Karpas-422 (cell line): ENCODE measurements at regions not wholly inside any gene's neighbourhood (a gene's known extent, or its start where the extent isn't known, plus 50 kb on each side); places are given as distances from the start of the nearest gene placed in this dataset.

Experiments
- DNase-seq: peaks from one replicate; pipeline ENCODE4 v3.0.0-alpha.2; 2015
- H2AFZ ChIP-seq: fragments of 200-600 bp; sonication (generic); 2 replicates; pipeline ENCODE4 v1.6.1; 2014; ENCODE audit warnings: antibody characterized with exemption, low read length, mixed read lengths
- H3K27ac ChIP-seq: fragments of 200-600 bp; sonication (generic); 2 replicates; pipeline ENCODE4 v1.5.1; 2014; ENCODE audit warnings: mild to moderate bottlenecking, low read length, moderate library complexity
- H3K27me3 ChIP-seq: fragments of 200-600 bp; sonication (generic); 2 replicates; pipeline ENCODE4 v1.6.1; 2014; ENCODE audit warnings: low read length, mixed read lengths
- H3K36me3 ChIP-seq: fragments of 200-600 bp; sonication (generic); 2 replicates; pipeline ENCODE4 v1.6.1; 2014; ENCODE audit warnings: low read length, mixed read lengths; ENCODE audit not compliant: insufficient read depth
- H3K4me1 ChIP-seq: fragments of 200-600 bp; sonication (generic); 2 replicates; pipeline ENCODE4 v1.6.1; 2014; ENCODE audit warnings: mild to moderate bottlenecking, low read length, mixed read lengths
- H3K4me2 ChIP-seq: fragments of 200-600 bp; sonication (generic); 2 replicates; pipeline ENCODE4 v1.6.1; 2014; ENCODE audit warnings: low read length, low read depth, mild to moderate bottlenecking; ENCODE audit not compliant: poor library complexity, severe bottlenecking
- H3K4me3 ChIP-seq: fragments of 200-600 bp; sonication (generic); 2 replicates; pipeline ENCODE4 v1.5.1; 2014; ENCODE audit warnings: mild to moderate bottlenecking, antibody characterized with exemption, low read length, mixed read lengths
- H3K79me2 ChIP-seq: fragments of 200-600 bp; sonication (generic); 2 replicates; pipeline ENCODE4 v1.6.1; 2014; ENCODE audit warnings: mild to moderate bottlenecking, low read length, mixed read lengths
- H3K9ac ChIP-seq: fragments of 200-600 bp; sonication (generic); 2 replicates; pipeline ENCODE4 v1.6.0; 2014; ENCODE audit warnings: low read length
- H3K9me2 ChIP-seq: fragments of 200-600 bp; sonication (generic), shearing (Covaris generic); replicated peaks from 2 replicates; pipeline ENCODE4 v1.6.0; 2014; ENCODE audit warnings: mild to moderate bottlenecking, low read length, moderate library complexity; ENCODE audit not compliant: insufficient read depth
- H3K9me3 ChIP-seq: fragments of 300-700, 200-600 bp; sonication (generic); 2 replicates; pipeline ENCODE4 v1.6.1; 2014; ENCODE audit warnings: low read length, mixed read lengths
- H4K20me1 ChIP-seq: fragments of 200-600 bp; sonication (generic); 2 replicates; pipeline ENCODE4 v1.6.1; 2014; ENCODE audit warnings: mild to moderate bottlenecking, antibody characterized with exemption, low read length, low read depth; ENCODE audit not compliant: insufficient read depth

GRCh38 chr6:14658886-14659561 is 541.5 kb downstream of the CD83 start:
- H3K4me1 ChIP-seq: peaks cover 19% of the 10 kb centered on the region
- no peak overlapping the region for H3K9ac ChIP-seq
- no peak overlapping the region for H3K4me2 ChIP-seq
- no peak overlapping the region for H2AFZ ChIP-seq
- H3K27me3 ChIP-seq: no peaks in the 10 kb centered on the region; the same call in 1 of the 2 replicates
- DNase-seq: no peak
- H3K36me3 ChIP-seq: no peaks in the 10 kb centered on the region
- no peaks in the 10 kb centered on the region for H3K79me2 ChIP-seq
- no peak overlapping the region for H3K27ac ChIP-seq
- H4K20me1 ChIP-seq: no peaks in the 10 kb centered on the region; the same call in 1 of the 2 replicates
- no peaks in the 10 kb centered on the region for H3K9me3 ChIP-seq
- no peak overlapping the region for H3K4me3 ChIP-seq
- H3K9me2 ChIP-seq: no peaks in the 10 kb centered on the region

- Histone ChIP-seq H3K9me3 (no peaks in the 10 kb centered on the region), H3K4me3 (no peak overlapping the region), H3K79me2 (no peaks in the 10 kb centered on the region), H3K4me2 (no peak overlapping the region), H4K20me1 (no peaks in the 10 kb centered on the region; the same call in 1 of the 2 replicates), H3K27me3 (no peaks in the 10 kb centered on the region; the same call in 1 of the 2 replicates), H3K36me3 (no peaks in the 10 kb centered on the region), H3K9me2 (no peaks in the 10 kb centered on the region), H3K4me1 (peaks cover 27% of the 10 kb centered on the region), H3K9ac (no peak overlapping the region), H3K27ac (no peak overlapping the region), H2AFZ (no peak overlapping the region)
- no peak for DNase-seq
Measured at GRCh38 chr6:14659841-14660240, 542.3 kb downstream of the CD83 start.

DNA sequence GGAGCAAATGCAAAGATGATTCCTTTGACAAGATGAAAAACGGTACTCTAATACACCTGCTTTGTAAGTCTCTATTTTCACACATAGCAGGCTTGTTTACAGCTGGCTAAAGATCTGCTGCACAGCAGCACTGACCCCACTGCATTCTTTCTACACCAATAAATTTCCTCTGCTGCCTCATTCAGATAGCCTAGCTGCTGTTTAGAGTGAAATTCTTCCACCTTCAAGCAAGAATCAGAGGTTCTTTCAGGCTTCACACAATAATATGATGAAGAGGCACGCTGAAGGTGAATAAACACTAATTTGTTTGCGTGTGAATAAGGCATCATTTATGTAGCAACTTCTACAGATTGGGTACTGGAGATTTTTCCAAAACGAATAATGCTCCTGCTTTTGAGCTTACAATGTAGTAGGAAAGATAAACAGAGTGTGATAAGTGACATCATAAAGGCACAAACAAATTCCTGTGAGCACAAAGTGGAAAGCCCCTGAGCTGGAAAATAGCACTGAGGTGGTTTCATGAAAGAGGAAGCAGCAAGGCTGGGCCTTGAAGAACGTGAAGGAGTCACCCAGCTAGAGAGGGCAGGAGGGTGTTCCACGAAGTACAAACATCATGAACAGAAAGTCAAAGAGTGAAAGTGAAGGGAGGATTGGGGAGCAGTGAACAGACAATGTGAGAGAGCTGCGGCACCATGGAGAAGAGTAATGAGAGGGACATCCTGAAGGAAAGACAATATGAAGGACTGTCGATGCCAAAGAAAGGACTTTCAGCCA is 543.4 kb downstream of the CD83 start:
- H2AFZ ChIP-seq: no peak overlapping the region

GRCh38 chr6:14661691-14662090 is 544.1 kb downstream of the CD83 start:
- H3K4me1 ChIP-seq: peaks cover 15% of the 10 kb centered on the region
- no peaks in the 10 kb centered on the region for H3K9me2 ChIP-seq
- no peaks in the 10 kb centered on the region; the same call in 1 of the 2 replicates for H4K20me1 ChIP-seq
- H3K79me2 ChIP-seq: no peaks in the 10 kb centered on the region
- no peaks in the 10 kb centered on the region; the same call in 1 of the 2 replicates for H3K27me3 ChIP-seq
- H3K9ac ChIP-seq: no peak overlapping the region
- no peaks in the 10 kb centered on the region for H3K36me3 ChIP-seq
- H3K27ac ChIP-seq: no peak overlapping the region
- no peaks in the 10 kb centered on the region for H3K9me3 ChIP-seq
- H3K4me3 ChIP-seq: no peak overlapping the region
- H3K4me2 ChIP-seq: no peak overlapping the region
- no peak for DNase-seq
- H2AFZ ChIP-seq: no peak overlapping the region

More for the DNA sequence above, 543.4 kb downstream of the CD83 start:
- H3K9me3 ChIP-seq: no peaks in the 10 kb centered on the region
- H3K36me3 ChIP-seq: no peaks in the 10 kb centered on the region
- no peaks in the 10 kb centered on the region; the same call in 1 of the 2 replicates for H4K20me1 ChIP-seq
- H3K79me2 ChIP-seq: no peaks in the 10 kb centered on the region
- H3K4me2 ChIP-seq: no peak overlapping the region
- peaks cover 22% of the 10 kb centered on the region for H3K4me1 ChIP-seq
- no peaks in the 10 kb centered on the region for H3K9me2 ChIP-seq
- H3K9ac ChIP-seq: no peak overlapping the region
- H3K27me3 ChIP-seq: no peaks in the 10 kb centered on the region; the same call in 1 of the 2 replicates
- no peak overlapping the region for H3K27ac ChIP-seq
- no peak overlapping the region for H3K4me3 ChIP-seq
- no peak for DNase-seq

GRCh38 chr6:14664112-14664601 is 546.6 kb downstream of the CD83 start:
- Histone ChIP-seq H2AFZ (no peak overlapping the region), H3K27me3 (no peaks in the 10 kb centered on the region; the same call in 1 of the 2 replicates), H3K9me2 (no peaks in the 10 kb centered on the region), H3K79me2 (no peaks in the 10 kb centered on the region), H4K20me1 (no peaks in the 10 kb centered on the region; the same call in 1 of the 2 replicates), H3K4me2 (peak overlapping the region; percentile 29), H3K9ac (no peak overlapping the region), H3K27ac (no peak overlapping the region), H3K9me3 (no peaks in the 10 kb centered on the region), H3K4me3 (no peak overlapping the region), H3K36me3 (no peaks in the 10 kb centered on the region), H3K4me1 (peaks cover 12% of the 10 kb centered on the region)
- DNase-seq: no peak

- H3K27ac ChIP-seq: no peak overlapping the region
- peak overlapping the region; percentile 29 for H3K4me2 ChIP-seq
- no peak overlapping the region for H2AFZ ChIP-seq
- no peaks in the 10 kb centered on the region; the same call in 1 of the 2 replicates for H3K27me3 ChIP-seq
- DNase-seq: no peak
- H3K36me3 ChIP-seq: no peaks in the 10 kb centered on the region
- H3K9ac ChIP-seq: no peak overlapping the region
- H3K4me3 ChIP-seq: no peak overlapping the region
- H3K79me2 ChIP-seq: no peaks in the 10 kb centered on the region
- peaks cover 12% of the 10 kb centered on the region for H3K4me1 ChIP-seq
- H3K9me2 ChIP-seq: no peaks in the 10 kb centered on the region
- H3K9me3 ChIP-seq: no peaks in the 10 kb centered on the region
- H4K20me1 ChIP-seq: no peaks in the 10 kb centered on the region; the same call in 1 of the 2 replicates
Measured at GRCh38 chr6:14664621-14665315, 547.2 kb downstream of the CD83 start.

- Histone ChIP-seq H3K36me3 (no peaks in the 10 kb centered on the region), H4K20me1 (no peaks in the 10 kb centered on the region; the same call in 1 of the 2 replicates), H2AFZ (no peak overlapping the region), H3K4me3 (no peak overlapping the region), H3K9ac (no peak overlapping the region), H3K27me3 (no peaks in the 10 kb centered on the region; the same call in 1 of the 2 replicates), H3K4me1 (peaks cover 12% of the 10 kb centered on the region), H3K27ac (no peak overlapping the region), H3K9me2 (no peaks in the 10 kb centered on the region), H3K9me3 (no peaks in the 10 kb centered on the region), H3K4me2 (no peak overlapping the region), H3K79me2 (no peaks in the 10 kb centered on the region)
- DNase-seq: no peak
Measured at GRCh38 chr6:14665827-14666724, 548.5 kb downstream of the CD83 start.
